GM19372 (cell line): ENCODE measurements at regions not wholly inside any gene's neighbourhood (a gene's known extent, or its start where the extent isn't known, plus 50 kb on each side); places are given as distances from the start of the nearest gene placed in this dataset.
"Not testable (repeated sequence)": the region's sequence is repeated elsewhere in the genome, so short reads cannot be mapped to it uniquely, and the experiment has no call there.

ENCODE experiments used
- ATAC-seq: cut with Tn5 transposase; IDR thresholded peaks from one replicate; pipeline ENCODE4 v1.9.1; 2021; ENCODE audit warnings: mild to moderate bottlenecking, low read depth, moderate library complexity; ENCODE audit not compliant: unreplicated experiment

DNA sequence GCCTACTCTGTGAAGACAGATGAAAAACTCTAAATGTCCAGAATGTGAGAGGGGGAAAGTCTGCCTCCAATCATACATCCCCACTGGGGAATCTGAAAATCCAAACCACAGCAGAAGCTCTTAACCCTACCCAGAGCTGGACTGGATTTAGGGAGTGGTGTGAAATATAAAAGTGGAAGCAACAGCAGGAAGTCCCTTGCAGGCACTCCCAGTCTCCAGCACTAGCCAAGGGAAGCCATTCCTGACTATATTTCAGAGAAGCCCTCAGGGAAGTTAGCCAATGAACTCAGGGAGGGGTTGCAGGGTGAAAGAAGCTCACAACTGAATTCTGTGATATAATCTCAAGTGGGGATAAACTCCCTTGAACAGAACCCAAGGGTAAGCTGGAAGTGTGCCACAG is 51.5 kb downstream of the CRPPA start:
- no peak for ATAC-seq

DNA sequence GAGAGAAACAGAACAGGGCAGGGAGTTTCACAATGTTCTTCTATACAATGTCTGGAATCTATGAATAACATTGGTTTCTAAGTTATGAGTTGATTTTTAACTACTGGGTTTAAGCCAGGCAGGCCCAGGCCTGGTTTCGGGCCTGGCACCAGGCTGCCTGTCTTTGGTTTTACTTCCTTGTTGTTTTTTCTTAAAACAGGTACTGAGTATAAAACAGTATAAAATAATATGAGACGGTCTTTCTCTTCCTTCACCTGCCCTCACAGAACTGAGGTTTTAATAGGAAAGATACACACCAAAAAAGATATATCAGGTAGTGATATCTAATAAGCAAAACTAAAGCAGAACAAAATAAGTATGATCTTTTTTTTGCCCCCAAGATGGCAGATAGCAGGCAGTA is 52.0 kb downstream of the CRPPA start:
- not testable (repeated sequence) for ATAC-seq

DNA sequence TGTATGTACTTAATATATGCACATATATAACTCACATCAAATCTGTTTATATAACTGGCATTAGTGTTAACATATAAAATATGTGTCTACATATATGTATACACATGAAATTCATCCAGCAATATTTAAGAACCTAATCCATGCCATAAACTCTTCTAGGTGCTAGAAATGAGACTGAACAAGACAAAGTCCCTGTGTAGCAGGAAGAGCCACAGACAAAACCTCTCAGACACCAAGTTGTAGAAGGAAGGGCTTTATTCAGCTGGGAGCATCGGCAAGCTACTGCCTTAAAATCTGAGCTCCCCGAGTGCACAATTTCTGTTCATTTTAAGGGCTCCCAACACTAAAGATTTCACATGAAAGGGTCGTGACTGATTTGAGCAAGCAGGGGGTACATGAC is 52.5 kb downstream of the CRPPA start:
- no peak for ATAC-seq

- no peak for ATAC-seq
These were observed 54.2 kb downstream of the CRPPA start for GRCh38 chr7:16367115-16367514.

GRCh38 chr7:16365952-16366351 is 55.4 kb downstream of the CRPPA start:
- no peak for ATAC-seq

DNA sequence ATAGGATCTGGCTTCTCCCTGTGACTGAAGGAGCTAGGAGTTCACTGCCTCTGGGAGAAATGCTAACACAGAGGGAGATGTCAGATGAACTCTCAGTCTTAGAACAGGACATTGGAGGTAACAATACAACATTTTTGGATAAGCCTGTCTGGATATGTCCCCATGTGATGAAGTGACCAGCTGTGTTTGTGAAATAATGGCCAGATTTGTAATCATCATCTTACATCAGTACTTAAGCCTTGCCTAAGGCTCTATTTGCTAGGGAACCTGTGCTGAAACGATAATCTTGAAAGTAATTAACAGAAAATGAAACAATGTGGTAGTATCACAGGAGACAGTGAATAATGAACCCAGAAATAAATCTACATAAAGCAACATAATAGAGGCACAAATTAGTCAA is 56.2 kb downstream of the CRPPA start:
- ATAC-seq, result no peak

DNA sequence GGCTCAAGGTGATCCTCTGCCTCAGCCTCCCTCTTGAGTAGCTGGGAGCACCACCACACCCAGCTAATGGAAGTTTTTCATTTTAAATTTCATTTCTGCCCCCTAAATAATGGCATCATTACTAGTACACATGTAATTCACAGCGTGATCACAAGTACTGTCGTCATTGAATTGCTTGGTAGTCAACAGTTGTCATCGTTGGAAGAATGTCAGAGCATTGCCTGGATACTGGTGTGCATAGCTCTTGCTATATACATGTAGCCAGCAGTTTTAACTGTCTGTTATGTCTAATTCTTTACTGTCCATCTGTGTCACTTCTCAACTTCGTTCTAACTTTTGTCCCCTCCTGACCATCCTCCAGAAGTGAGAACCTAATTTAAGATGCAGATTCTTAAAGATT is 62.1 kb downstream of the CRPPA start:
- no peak for ATAC-seq

DNA sequence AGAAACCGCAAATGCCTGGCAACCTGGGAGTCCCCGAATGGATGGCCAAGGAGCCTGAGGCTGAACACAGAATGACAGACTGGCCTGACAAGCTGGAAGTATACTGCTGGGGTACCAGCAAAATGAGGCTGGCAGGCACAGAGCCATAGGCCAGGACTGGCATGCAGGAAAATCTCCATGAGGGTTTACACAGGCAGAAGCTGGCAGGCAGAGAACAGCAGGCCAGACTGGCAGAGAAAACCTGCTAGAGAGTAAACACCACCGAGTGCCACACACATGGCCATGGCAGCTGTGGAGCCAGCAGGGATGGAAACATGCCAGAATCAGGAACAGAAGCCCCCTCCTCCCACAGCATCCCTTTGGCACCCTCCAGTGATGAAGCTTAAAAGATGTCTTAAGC is 63.4 kb downstream of the CRPPA start:
- no peak for ATAC-seq

GRCh38 chr7:16357474-16357873 is 63.9 kb downstream of the CRPPA start:
- no peak for ATAC-seq

- no peak for ATAC-seq
These were observed 64.9 kb downstream of the CRPPA start for GRCh38 chr7:16356301-16356958.

GRCh38 chr7:16354573-16354972 is 66.8 kb downstream of the CRPPA start:
- no peak for ATAC-seq

DNA sequence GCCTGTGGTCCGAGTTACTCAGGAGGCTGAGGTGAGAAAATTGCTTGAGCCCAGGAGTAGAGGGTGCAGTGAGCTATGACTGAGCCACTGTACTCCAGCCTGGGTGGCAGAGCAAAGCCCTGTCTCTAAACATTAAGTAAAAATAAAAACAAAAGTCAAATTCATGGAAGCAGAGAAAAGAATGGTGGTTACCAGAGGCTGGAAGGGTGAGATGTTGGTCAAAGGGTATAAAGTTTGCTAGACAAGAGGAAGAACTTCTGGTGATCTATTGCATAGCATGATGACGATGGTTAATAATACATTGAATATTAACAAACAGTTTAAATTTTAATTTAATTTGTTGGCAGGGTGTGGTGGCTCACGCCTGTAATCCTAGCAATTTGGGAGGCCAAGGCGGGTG is 68.1 kb downstream of the CRPPA start:
- ATAC-seq, result no peak

- ATAC-seq, result peak; percentile 50
These were observed 70.7 kb downstream of the CRPPA start for GRCh38 chr7:16350634-16351033.

DNA sequence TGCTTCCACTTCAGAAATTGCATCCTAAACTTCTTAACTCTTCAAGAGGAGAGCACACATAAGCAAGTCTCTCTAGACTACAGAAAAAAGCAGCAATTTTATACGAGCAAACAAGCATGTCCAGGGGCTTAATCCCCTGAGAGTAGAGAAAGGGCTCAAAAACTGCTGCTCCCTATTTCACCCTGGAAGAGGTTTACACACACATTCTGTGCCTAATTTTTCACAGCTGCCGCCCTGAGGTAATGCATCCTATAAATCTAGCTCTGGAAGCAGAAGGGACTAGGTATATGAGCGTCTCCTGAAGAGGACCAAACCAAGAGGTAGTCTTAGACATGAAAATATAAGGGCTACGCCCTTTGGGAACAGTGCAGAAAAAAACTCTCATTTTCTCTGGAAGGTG is 73.1 kb downstream of the CRPPA start:
- no peak for ATAC-seq

DNA sequence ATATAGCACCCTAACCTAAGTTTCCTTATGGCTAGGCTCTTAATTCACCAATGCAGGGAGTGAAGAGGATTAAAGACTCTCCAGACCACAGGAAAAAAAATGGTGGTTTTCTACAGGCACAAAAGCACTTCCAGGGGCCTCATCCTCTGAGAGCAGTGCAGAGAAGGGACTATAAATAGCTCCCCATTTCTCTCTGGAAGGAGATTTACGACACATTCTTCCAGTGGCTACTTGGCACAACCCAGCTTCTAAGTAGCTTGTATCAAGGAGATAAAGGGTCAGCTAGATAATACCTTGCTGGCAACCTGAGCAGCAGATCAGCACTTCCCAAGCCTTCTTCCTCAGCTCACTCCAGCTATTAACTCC is 73.5 kb downstream of the CRPPA start:
- ATAC-seq, result no peak

- ATAC-seq, result no peak
These were observed 74.1 kb downstream of the CRPPA start for GRCh38 chr7:16347066-16347826.

GRCh38 chr7:16345979-16346958 is 75.1 kb downstream of the CRPPA start:
- peak; percentile 59 for ATAC-seq

DNA sequence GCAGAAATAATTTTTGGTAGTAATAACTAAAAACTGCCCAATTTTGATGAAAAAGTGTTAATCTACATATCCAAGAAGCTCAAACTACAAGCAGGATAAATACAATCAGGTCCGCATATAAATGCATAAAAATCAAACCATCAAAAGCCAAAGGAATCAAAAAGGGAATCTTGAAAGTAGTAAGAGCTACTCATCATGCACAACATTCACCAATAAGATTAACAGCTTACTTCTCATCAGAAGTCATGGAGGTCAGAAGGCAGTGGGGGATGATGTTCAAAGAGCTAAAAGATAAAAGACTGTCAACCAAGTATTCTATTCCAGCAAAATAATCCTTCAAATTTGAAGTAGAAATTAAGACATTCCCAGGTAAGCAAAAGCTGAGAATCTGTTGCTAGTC is 76.4 kb downstream of the CRPPA start:
- ATAC-seq, result no peak

GRCh38 chr7:16343612-16344011 is 77.7 kb downstream of the CRPPA start:
- no peak for ATAC-seq

DNA sequence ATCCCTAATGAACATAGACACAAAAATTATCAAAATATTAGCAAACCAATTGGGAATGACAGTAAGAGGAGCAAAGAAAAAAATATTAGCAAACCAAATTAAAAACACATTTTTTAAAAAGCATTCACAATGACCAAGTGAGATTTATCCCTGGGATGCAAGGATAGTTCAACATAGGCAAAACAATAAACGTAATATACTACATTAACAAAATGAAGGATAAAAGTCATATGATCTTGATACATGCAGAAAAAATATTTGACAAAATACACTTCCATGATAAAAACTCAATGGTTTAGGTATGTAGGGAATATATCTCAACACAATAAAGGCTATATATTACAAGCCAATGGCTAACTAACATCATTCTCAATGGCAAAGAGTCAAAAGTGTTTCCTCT is 83.3 kb downstream of the CRPPA start:
- no peak for ATAC-seq

GRCh38 chr7:16326106-16326505 is 95.2 kb downstream of the CRPPA start:
- no peak for ATAC-seq
